Loucy (cell line): ENCODE measurements at regions not wholly inside any gene's neighbourhood (a gene's known extent, or its start where the extent isn't known, plus 50 kb on each side); places are given as distances from the start of the nearest gene placed in this dataset.

Source experiments
- H2AFZ ChIP-seq: fragments of 200-600 bp; sonication (generic); 2 replicates; pipeline ENCODE4 v1.6.0; 2016; ENCODE audit warnings: antibody characterized with exemption, mild to moderate bottlenecking, low read length, moderate library complexity
- H3F3A ChIP-seq: fragments of 200-600 bp; 2 replicates; pipeline ENCODE4 v1.6.0; 2016; ENCODE audit warnings: antibody characterized with exemption, low read depth, mild to moderate bottlenecking
- H3K27me3 ChIP-seq: fragments of 200-600 bp; sonication (generic); 2 replicates; pipeline ENCODE4 v1.6.1; 2014; ENCODE audit warnings: low read length, mild to moderate bottlenecking; ENCODE audit not compliant: insufficient read depth, poor library complexity, severe bottlenecking
- H3K36me3 ChIP-seq: fragments of 200-600 bp; sonication (generic); 2 replicates; pipeline ENCODE4 v1.6.1; 2016; ENCODE audit warnings: low read length; ENCODE audit not compliant: insufficient read depth
- H3K4me1 ChIP-seq: fragments of 200-600 bp; sonication (generic); 2 replicates; pipeline ENCODE4 v1.5.1; 2014; ENCODE audit warnings: low read length, mild to moderate bottlenecking; ENCODE audit not compliant: insufficient read depth, poor library complexity, severe bottlenecking
- H3K4me2 ChIP-seq: fragments of 200-600 bp; sonication (generic); 2 replicates; pipeline ENCODE4 v1.6.0; 2014; ENCODE audit warnings: antibody characterized with exemption, low read length, low read depth, mild to moderate bottlenecking; ENCODE audit not compliant: poor library complexity, severe bottlenecking
- H3K4me3 ChIP-seq: fragments of 200-600 bp; sonication (generic); 2 replicates; pipeline ENCODE4 v1.5.1; 2014; ENCODE audit warnings: low read length, mild to moderate bottlenecking, mixed read lengths; ENCODE audit not compliant: poor library complexity, severe bottlenecking
- H3K79me2 ChIP-seq: fragments of 200-600 bp; sonication (generic); 2 replicates; pipeline ENCODE4 v1.6.1; 2014; ENCODE audit warnings: low read length; ENCODE audit not compliant: insufficient read depth
- H3K9ac ChIP-seq: fragments of 200-600 bp; sonication (generic); 2 replicates; pipeline ENCODE4 v1.6.0; 2014; ENCODE audit warnings: mild to moderate bottlenecking, low read depth, low read length, moderate library complexity; ENCODE audit not compliant: poor library complexity, severe bottlenecking
- H3K9me2 ChIP-seq: fragments of 200-600 bp; sonication (generic); replicated peaks from 2 replicates; pipeline ENCODE4 v1.6.1; 2016; ENCODE audit warnings: low read depth, low read length, mixed read lengths
- H3K9me3 ChIP-seq: fragments of 200-600 bp; sonication (generic); 2 replicates; pipeline ENCODE4 v1.6.1; 2014; ENCODE audit warnings: mild to moderate bottlenecking, antibody characterized with exemption, low read length, low read depth; ENCODE audit not compliant: insufficient read depth
- H4K20me1 ChIP-seq: fragments of 200-600 bp; sonication (generic); 2 replicates; pipeline ENCODE4 v1.6.0; 2014; ENCODE audit warnings: antibody characterized with exemption, low read length, mild to moderate bottlenecking; ENCODE audit not compliant: insufficient read depth, poor library complexity, severe bottlenecking
- EZH2phosphoT487 ChIP-seq: fragments of 200-600 bp; IDR thresholded peaks from 2 replicates; pipeline ENCODE4 v1.6.1; 2018; ENCODE audit warnings: antibody characterized with exemption, mild to moderate bottlenecking, moderate library complexity, borderline replicate concordance
- TF ChIP-seq, protein P1 (sequence below): fragments of 200-600 bp; sonication (generic); conservative IDR thresholded peaks from 2 replicates; pipeline ENCODE4 v1.5.1; 2014; ENCODE audit warnings: mild to moderate bottlenecking, antibody characterized with exemption, low read length

DNA sequence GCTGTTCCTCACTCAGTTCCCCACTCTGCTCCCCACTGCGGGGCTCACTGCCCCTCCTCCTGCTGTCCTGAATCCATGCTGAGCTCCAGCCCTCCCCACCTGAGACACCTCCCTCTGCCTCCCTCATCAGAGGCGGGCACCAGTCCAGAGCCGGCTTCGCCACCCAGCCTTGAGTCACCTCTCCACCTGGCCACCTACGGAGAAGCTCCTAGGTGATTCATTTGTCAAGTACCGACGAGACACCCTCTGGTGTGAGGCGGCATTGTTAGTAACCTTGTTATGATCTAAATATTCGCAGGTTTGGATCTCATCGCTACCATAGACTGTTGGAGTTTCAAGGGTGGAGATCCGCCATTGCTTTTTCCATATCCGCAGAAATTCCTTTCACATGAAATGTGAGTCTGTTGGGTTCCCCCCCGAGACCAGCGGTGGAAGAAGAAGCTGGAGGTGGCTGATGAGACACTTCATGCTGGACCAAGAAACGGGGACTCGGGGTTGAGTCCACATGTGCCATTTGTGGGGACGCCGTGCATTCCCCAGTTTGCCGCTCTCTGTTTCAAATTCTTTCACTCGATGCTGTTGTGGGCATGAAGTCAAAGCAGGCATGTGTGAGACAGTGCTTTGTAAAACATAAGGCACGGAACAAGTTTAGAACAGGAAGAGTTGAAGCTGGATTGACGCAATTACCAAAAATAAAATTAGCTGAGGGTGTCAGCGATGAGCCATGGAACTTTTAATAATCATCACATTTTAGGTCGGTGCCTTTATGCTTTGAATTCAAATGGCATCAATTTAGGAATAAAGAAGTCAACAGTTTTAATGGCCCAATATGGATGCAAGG, 259.8 kb upstream of the HDAC4 start:
- Histone ChIP-seq H3K36me3 (no peaks in the 10 kb centered on the region), H3K9me2 (no peaks in the 10 kb centered on the region), H3K4me3 (no peak overlapping the region), H4K20me1 (no peaks in the 10 kb centered on the region), H3K27me3 (no peaks in the 10 kb centered on the region), H2AFZ (no peak overlapping the region), H3K4me2 (no peak overlapping the region), H3F3A (no peaks in the 10 kb centered on the region), H3K79me2 (no peaks in the 10 kb centered on the region), H3K9me3 (peaks cover 3% of the 10 kb centered on the region; the same call in 1 of the 2 replicates), H3K4me1 (no peaks in the 10 kb centered on the region), H3K9ac (no peak overlapping the region)
- no peak for TF ChIP-seq EZH2phosphoT487
- TF ChIP-seq, protein P1, sequence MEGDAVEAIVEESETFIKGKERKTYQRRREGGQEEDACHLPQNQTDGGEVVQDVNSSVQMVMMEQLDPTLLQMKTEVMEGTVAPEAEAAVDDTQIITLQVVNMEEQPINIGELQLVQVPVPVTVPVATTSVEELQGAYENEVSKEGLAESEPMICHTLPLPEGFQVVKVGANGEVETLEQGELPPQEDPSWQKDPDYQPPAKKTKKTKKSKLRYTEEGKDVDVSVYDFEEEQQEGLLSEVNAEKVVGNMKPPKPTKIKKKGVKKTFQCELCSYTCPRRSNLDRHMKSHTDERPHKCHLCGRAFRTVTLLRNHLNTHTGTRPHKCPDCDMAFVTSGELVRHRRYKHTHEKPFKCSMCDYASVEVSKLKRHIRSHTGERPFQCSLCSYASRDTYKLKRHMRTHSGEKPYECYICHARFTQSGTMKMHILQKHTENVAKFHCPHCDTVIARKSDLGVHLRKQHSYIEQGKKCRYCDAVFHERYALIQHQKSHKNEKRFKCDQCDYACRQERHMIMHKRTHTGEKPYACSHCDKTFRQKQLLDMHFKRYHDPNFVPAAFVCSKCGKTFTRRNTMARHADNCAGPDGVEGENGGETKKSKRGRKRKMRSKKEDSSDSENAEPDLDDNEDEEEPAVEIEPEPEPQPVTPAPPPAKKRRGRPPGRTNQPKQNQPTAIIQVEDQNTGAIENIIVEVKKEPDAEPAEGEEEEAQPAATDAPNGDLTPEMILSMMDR = no peak

DNA sequence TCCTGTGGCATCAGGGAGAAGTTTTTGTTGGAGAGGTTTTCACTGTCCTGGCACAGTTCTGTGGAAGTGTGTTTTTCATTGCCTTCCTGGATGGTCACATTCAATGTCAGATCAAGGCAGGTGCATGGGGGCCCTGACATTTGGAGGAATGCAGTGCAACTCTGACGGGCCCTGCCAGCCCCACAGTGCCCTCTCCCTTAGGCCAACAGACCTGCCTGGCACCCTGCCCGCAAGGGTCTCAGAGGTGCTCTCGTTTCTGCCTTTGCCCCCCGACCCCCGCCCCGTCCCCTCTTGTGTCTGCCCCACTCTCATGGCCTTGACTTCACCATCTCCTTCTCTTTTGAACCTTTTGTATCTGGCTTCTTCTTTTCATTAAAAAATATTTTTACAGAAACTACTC, 257.2 kb upstream of the HDAC4 start:
- no peaks in the 10 kb centered on the region for H3K36me3 ChIP-seq
- TF ChIP-seq EZH2phosphoT487 = no peak
- TF ChIP-seq, protein P1 = no peak

DNA sequence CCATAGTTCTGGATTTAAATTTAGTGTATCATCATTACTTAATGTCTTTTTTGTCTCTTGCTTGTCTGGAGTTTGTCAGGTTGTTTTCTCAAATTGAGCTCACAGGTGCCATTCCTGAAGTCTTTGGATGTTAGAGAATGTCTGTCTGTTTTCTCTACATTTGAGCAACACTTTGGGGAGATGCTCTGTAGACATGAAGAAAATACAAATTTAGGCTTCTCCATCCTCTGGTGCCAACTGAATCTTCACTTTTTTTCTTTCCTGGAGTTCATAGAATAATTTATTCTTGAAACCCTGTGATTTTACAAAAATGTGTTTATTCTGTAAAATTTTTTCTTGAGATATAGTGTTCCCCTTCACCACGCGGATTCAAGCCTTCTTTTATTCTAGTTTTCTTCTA, 256.4 kb upstream of the HDAC4 start:
- Histone ChIP-seq H4K20me1 (no peaks in the 10 kb centered on the region), H3K4me3 (no peak overlapping the region), H2AFZ (no peak overlapping the region), H3K9me3 (no peaks in the 10 kb centered on the region; the same call in 1 of the 2 replicates), H3K9ac (no peak overlapping the region), H3K36me3 (no peaks in the 10 kb centered on the region), H3K4me1 (no peaks in the 10 kb centered on the region), H3F3A (no peaks in the 10 kb centered on the region), H3K27me3 (no peaks in the 10 kb centered on the region), H3K4me2 (no peak overlapping the region), H3K9me2 (no peaks in the 10 kb centered on the region), H3K79me2 (no peaks in the 10 kb centered on the region)
- TF ChIP-seq, protein P1 = no peak
- TF ChIP-seq EZH2phosphoT487 = no peak

More for the DNA sequence above, 257.2 kb upstream of the HDAC4 start:
- no peaks in the 10 kb centered on the region for H3K27me3 ChIP-seq
- H3K4me3 ChIP-seq = no peak overlapping the region
- no peaks in the 10 kb centered on the region for H3F3A ChIP-seq
- no peak overlapping the region for H3K4me2 ChIP-seq
- H3K4me1 ChIP-seq = no peaks in the 10 kb centered on the region
- no peaks in the 10 kb centered on the region for H3K9me2 ChIP-seq
- no peak overlapping the region for H3K9ac ChIP-seq
- no peaks in the 10 kb centered on the region; the same call in 1 of the 2 replicates for H3K9me3 ChIP-seq
- no peaks in the 10 kb centered on the region for H3K79me2 ChIP-seq
- no peak overlapping the region for H2AFZ ChIP-seq
- H4K20me1 ChIP-seq = no peaks in the 10 kb centered on the region
